Mucosa of gallbladder (tissue), 1 donor: ENCODE measurements at regions not wholly inside any gene's neighbourhood (a gene's known extent, or its start where the extent isn't known, plus 50 kb on each side); places are given as distances from the start of the nearest gene placed in this dataset.

Experiments used
- DNase-seq: peaks from one replicate; pipeline ENCODE4 v3.0.0-alpha.2; 2020; ENCODE audit warnings: low spot score
- donor health status: DM: no; HTN: no; CAD: no.

- no peak for DNase-seq
Observed at GRCh38 chr1:172887162-172887561, 163.6 kb downstream of the TNFSF18 start.

- no peak for DNase-seq
Observed at GRCh38 chr1:172893146-172893841, 157.4 kb downstream of the TNFSF18 start.

- DNase-seq: no peak
Observed at GRCh38 chr1:172894349-172895049, 156.2 kb downstream of the TNFSF18 start.

- DNase-seq: no peak
Observed at GRCh38 chr1:172895050-172895460, 155.7 kb downstream of the TNFSF18 start.

- no peak for DNase-seq
Observed at GRCh38 chr1:172895761-172896160, 155.0 kb downstream of the TNFSF18 start.

- no peak for DNase-seq
Observed at GRCh38 chr1:172897738-172898137, 153.0 kb downstream of the TNFSF18 start.

GRCh38 chr1:172898866-172899265, 151.9 kb downstream of the TNFSF18 start:
- DNase-seq: no peak

GRCh38 chr1:172900376-172900997, 150.3 kb downstream of the TNFSF18 start:
- no peak for DNase-seq

GRCh38 chr1:172902200-172902599, 148.5 kb downstream of the TNFSF18 start:
- DNase-seq: no peak

GRCh38 chr1:172902861-172903381, 147.8 kb downstream of the TNFSF18 start:
- no peak for DNase-seq

GRCh38 chr1:172903581-172904220, 147.0 kb downstream of the TNFSF18 start:
- no peak for DNase-seq

- DNase-seq: no peak
Observed at GRCh38 chr1:172905452-172905851, 145.3 kb downstream of the TNFSF18 start.

GRCh38 chr1:172906778-172907592, 143.8 kb downstream of the TNFSF18 start:
- DNase-seq: no peak

- no peak for DNase-seq
Observed at GRCh38 chr1:172907834-172908326, 142.9 kb downstream of the TNFSF18 start.

GRCh38 chr1:172909606-172910326, 141.0 kb downstream of the TNFSF18 start:
- DNase-seq: no peak

GRCh38 chr1:172912765-172913260, 137.9 kb downstream of the TNFSF18 start:
- DNase-seq: no peak

- no peak for DNase-seq
Observed at GRCh38 chr1:172914501-172915144, 136.1 kb downstream of the TNFSF18 start.

- DNase-seq: no peak
Observed at GRCh38 chr1:172915271-172915670, 135.5 kb downstream of the TNFSF18 start.

- no peak for DNase-seq
Observed at GRCh38 chr1:172916116-172916515, 134.6 kb downstream of the TNFSF18 start.

- DNase-seq: no peak
Observed at GRCh38 chr1:172917972-172918371, 132.8 kb downstream of the TNFSF18 start.
